HEK293 (cell line): ENCODE measurements at regions not wholly inside any gene's neighbourhood (a gene's known extent, or its start where the extent isn't known, plus 50 kb on each side); places are given as distances from the start of the nearest gene placed in this dataset.
"Not testable (repeated sequence)": the region's sequence is repeated elsewhere in the genome, so short reads cannot be mapped to it uniquely, and the experiment has no call there.

Source experiments
- ATF2 ChIP-seq: fragments of 450-650 bp; formaldehyde crosslinking; IDR thresholded peaks from 2 replicates; pipeline ENCODE4 v1.5.1; 2016; ENCODE audit warnings: missing biosample characterization, missing genetic modification characterization, low read depth
- GLI4 ChIP-seq: fragments of 450-650 bp; formaldehyde crosslinking; IDR thresholded peaks from 2 replicates; pipeline ENCODE4 v1.5.1; 2016; ENCODE audit warnings: missing biosample characterization, missing genetic modification characterization
- KLF7 ChIP-seq: fragments of 450-650 bp; formaldehyde crosslinking; IDR thresholded peaks from 2 replicates; pipeline ENCODE4 v1.5.1; 2016; ENCODE audit warnings: missing biosample characterization, missing genetic modification characterization, borderline replicate concordance
- MEIS1 ChIP-seq: sonication (generic); formaldehyde crosslinking; IDR thresholded peaks from 2 replicates; pipeline ENCODE4 v1.8.1; 2022; ENCODE audit warnings: missing genetic modification reagents, mild to moderate bottlenecking, borderline replicate concordance
- PRDM10 ChIP-seq: fragments of 450-650 bp; formaldehyde crosslinking; IDR thresholded peaks from 2 replicates; pipeline ENCODE4 v1.5.1; 2016; ENCODE audit warnings: missing biosample characterization, missing genetic modification characterization
- REST ChIP-seq: fragments of 450-650 bp; formaldehyde crosslinking; IDR thresholded peaks from 2 replicates; pipeline ENCODE4 v1.5.1; 2016; ENCODE audit warnings: missing biosample characterization, missing genetic modification characterization
- YY1 ChIP-seq: fragments of 450-650 bp; formaldehyde crosslinking; IDR thresholded peaks from 2 replicates; pipeline ENCODE4 v1.5.1; 2018; ENCODE audit warnings: missing biosample characterization, missing genetic modification characterization
- ZBTB26 ChIP-seq: fragments of 450-650 bp; formaldehyde crosslinking; optimal IDR thresholded peaks from 2 replicates; pipeline ENCODE3; 2016; ENCODE audit warnings: missing biosample characterization, mild to moderate bottlenecking, missing genetic modification characterization
- ZNF132 ChIP-seq: fragments of 450-650 bp; formaldehyde crosslinking; IDR thresholded peaks from 2 replicates; pipeline ENCODE4 v1.5.1; 2017; ENCODE audit warnings: missing biosample characterization, missing genetic modification characterization, borderline replicate concordance
- ZNF274 ChIP-seq, 2 experiments: fragments of 200-500 bp in 1 of 2; fragments of 450-650 bp in 1 of 2; sonication (Bioruptor generic) in 1 of 2; formaldehyde crosslinking in 1 of 2; IDR thresholded peaks; 2 replicates each; pipeline versions ENCODE4 v1.5.1 to v1.6.1; 2014 to 2016; ENCODE audit warnings: borderline replicate concordance in 1 of 2, inconsistent platforms in 1 of 2, low read length in 1 of 2, missing biosample characterization in 1 of 2, missing genetic modification characterization in 1 of 2
- ZNF350 ChIP-seq: fragments of 450-650 bp; formaldehyde crosslinking; IDR thresholded peaks from 2 replicates; pipeline ENCODE4 v1.5.0; 2017; ENCODE audit warnings: missing biosample characterization, mild to moderate bottlenecking, missing genetic modification characterization
- TF ChIP-seq, protein P1 (sequence below): fragments of 450-650 bp; formaldehyde crosslinking; IDR thresholded peaks from 2 replicates; pipeline ENCODE4 v1.5.1; 2016; ENCODE audit warnings: missing biosample characterization, missing genetic modification characterization
- TF ChIP-seq, protein P2 (sequence below): sonication (generic); formaldehyde crosslinking; IDR thresholded peaks from 2 replicates; pipeline ENCODE4 v1.8.1; 2022; ENCODE audit warnings: mild to moderate bottlenecking, moderate library complexity, missing genetic modification reagents

DNA sequence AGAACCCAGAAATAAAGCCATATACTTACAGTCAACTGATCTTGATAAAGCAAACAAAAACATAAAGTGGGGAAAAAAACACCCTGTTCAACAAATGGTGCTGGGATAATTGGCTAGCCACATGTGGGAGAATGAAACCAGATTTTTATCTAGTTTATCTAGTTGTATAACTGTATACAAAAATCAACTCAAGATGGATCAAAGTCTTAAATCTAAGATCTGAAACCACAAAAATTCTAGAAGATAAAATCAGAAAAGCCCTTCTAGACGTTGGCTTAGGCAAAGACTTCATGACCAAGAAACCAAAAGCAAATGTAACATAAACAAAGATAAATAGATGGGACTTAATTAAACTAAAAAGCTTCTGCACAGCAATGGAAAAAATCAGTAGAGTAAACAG lies 216.3 kb downstream of the MOXD1 start:
- TF ChIP-seq, protein P1, sequence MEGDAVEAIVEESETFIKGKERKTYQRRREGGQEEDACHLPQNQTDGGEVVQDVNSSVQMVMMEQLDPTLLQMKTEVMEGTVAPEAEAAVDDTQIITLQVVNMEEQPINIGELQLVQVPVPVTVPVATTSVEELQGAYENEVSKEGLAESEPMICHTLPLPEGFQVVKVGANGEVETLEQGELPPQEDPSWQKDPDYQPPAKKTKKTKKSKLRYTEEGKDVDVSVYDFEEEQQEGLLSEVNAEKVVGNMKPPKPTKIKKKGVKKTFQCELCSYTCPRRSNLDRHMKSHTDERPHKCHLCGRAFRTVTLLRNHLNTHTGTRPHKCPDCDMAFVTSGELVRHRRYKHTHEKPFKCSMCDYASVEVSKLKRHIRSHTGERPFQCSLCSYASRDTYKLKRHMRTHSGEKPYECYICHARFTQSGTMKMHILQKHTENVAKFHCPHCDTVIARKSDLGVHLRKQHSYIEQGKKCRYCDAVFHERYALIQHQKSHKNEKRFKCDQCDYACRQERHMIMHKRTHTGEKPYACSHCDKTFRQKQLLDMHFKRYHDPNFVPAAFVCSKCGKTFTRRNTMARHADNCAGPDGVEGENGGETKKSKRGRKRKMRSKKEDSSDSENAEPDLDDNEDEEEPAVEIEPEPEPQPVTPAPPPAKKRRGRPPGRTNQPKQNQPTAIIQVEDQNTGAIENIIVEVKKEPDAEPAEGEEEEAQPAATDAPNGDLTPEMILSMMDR (tag by site-specific recombination): not testable (repeated sequence)
- TF ChIP-seq KLF7 (tag by site-specific recombination); ZNF350 (tag by site-specific recombination); ZNF132 (tag by site-specific recombination); ZNF274 (IDR thresholded peaks at IDR 0.05; ENCODE audit: low read length); ZNF274 (tag by site-specific recombination; IDR thresholded peaks at IDR 0.05; ENCODE audit: borderline replicate concordance); ZBTB26 (tag by site-specific recombination); MEIS1 (CRISPR knock-in tag); ATF2; GLI4 (tag by site-specific recombination); REST; PRDM10; YY1: not testable (repeated sequence)
- TF ChIP-seq, protein P2, sequence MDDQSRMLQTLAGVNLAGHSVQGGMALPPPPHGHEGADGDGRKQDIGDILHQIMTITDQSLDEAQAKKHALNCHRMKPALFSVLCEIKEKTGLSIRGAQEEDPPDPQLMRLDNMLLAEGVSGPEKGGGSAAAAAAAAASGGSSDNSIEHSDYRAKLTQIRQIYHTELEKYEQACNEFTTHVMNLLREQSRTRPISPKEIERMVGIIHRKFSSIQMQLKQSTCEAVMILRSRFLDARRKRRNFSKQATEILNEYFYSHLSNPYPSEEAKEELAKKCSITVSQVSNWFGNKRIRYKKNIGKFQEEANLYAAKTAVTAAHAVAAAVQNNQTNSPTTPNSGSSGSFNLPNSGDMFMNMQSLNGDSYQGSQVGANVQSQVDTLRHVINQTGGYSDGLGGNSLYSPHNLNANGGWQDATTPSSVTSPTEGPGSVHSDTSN (CRISPR knock-in tag): not testable (repeated sequence)
